GM19023 (cell line): ENCODE measurements at regions not wholly inside any gene's neighbourhood (a gene's known extent, or its start where the extent isn't known, plus 50 kb on each side); places are given as distances from the start of the nearest gene placed in this dataset.
"Not testable (repeated sequence)": the region's sequence is repeated elsewhere in the genome, so short reads cannot be mapped to it uniquely, and the experiment has no call there.

ENCODE experiments used
- ATAC-seq: cut with Tn5 transposase; IDR thresholded peaks from one replicate; pipeline ENCODE4 v1.9.1; 2021; ENCODE audit warnings: mild to moderate bottlenecking, moderate library complexity; ENCODE audit not compliant: unreplicated experiment

DNA sequence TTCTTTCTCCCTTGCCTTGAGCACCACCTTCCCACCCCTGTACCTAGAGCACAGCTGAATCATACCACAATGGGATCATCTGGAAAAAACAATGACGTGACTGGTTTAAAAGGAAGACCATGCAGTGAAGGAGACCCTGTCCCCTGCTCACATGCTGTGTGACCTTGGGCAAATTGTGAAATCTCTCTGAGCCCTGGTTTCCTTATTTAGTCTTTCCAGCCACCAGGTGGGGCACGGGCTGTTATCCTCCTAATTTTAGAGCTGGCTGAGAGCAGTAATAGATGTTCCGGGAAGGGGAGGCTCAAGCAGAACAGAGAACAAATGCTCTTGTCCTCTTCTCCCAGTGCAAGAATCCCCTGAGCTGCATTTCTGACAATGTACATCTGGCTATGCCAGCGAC is 198.3 kb downstream of the RPS24 start:
- ATAC-seq, result no peak

DNA sequence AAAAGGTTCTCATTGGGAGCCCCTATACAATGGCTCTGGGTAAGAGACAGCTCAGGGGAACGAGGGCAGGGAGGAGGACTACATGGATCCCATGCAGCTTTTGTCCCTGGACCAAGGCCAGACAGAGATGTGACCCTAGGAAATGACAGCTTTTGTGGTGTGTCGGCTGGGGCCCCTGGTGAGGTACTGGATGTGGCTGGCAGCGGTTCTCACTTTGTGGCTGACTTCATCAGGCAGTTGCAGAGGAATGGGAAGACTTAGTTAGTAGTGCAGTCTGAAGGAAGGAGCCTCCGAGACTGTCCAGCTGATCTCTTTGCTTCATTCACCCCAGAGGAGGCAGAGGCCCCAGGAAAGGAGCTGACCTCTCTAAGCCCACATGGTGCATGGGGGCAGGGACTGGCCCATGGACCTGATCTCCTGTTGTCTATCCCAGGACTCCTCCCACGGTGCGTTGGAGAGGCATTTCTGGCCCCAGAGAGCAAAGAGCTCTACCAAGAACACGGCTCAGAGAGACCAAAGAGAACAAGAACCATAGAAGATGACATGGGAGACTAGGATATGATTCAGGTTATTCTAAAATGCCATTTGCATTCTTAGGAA is 202.9 kb downstream of the RPS24 start:
- ATAC-seq, result no peak

DNA sequence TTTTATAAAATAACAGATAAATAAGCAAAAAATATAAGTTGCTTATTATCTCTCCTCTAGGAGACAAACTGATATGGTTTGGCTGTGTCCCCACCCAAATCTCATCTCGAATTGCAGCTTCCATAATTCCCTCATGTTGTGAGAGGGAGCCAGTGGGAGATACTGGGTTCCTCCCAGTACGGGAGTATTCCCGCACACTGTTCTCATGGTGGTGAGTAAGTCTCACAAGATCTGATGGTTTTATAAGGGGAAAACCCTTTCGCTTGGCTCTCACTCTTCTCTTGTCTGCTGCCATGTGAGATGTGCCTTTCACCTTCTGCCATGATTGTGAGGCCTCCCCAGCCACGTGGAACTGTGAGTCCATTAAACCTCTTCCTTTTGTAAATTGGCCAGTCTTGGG is 204.3 kb downstream of the RPS24 start:
- ATAC-seq, result not testable (repeated sequence)

DNA sequence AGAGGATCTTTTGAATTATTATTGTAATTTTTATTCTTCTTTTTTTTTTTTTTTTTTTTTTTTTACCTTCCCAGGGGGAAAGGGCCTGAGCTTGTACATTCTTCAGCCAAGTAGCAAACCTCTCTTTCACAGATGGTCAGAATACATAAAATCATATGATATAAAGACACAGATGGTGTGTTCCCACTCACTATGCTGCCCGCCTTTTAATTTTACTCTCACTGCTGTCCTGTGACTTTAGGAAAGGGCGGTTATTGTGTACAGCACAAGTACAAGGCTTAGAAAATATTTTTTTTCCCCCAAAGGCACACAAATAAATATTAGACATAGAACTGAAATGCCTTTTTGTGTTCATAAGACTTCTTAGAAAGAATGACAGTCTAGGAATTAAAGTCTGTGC is 213.6 kb downstream of the RPS24 start:
- ATAC-seq, result no peak

DNA sequence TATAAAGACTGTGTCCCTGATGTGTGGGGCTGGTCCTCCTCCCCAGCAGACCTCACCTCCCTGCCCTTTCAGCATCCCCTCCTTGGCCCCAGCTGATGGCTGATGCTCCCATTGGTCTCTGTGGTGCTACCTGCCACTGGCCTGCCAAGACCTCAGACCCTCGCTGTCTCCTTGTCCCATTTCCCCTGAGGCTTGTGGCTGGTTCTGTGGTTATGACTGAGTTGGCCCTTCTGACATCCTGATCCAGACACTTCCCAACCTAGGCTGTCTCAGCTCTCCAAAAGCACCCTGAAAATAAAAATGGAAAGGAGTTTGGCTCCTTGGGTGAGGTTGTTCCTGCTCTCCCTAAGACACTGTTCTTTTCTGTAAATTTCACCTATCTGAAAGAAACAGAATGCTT is 214.2 kb downstream of the RPS24 start:
- ATAC-seq, result no peak

DNA sequence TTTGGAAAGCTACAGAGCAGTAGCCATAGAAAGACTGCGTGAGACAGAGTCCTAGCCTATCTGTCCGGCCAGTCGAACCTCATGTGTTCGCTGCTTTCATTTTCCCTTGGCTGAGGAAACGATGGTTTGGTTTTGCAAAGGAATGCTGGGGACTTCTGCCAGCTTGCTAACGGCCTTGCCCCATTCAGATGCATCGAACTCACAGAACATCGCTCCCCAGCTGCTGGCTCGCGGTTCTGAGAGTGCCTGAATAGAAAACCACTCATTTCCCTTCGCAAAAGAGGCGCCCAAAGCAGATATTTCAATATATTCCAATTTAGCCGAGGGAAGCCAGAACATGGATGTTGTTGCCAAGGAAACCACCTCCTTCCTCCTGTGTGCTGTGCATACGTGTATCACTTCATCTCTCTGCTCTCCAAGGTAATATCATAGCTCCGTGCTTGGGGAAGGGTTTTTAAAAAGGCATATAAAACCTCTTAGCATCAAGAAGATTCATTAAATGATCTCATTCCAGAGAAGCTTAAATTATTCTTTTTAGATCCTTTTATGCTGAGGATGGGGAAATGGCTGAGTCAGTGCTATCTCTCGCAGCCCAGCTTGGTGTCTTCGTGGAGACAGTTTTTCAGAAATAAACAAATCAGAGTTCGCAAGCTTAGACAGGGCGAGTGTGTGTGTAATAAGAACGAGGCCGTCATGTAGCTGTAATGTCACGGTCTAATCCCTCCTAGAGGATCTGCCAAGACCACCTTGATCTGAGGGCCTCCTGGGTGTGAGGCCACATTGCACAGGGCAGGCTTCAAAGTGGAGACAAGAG is 215.2 kb downstream of the RPS24 start:
- no peak for ATAC-seq

DNA sequence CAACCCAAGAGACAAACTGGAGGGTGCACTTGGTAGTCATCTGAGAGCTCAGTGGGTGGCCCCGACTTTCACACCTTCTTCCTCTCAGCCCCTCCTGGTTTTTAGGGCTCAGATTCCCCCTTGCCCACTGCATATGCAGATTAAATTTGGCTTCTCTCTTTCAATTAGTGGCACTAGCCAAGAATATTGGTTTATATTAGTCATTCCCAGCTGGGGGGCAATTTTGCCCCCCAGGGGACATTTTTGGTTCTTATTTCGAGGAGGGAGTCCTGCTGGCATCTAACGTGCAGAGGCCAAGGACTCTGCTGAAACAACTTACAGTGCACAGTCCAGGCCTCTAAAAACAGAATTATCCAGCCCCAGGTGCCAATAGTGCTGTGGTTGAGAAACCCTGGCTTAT is 216.0 kb downstream of the RPS24 start:
- no peak for ATAC-seq

DNA sequence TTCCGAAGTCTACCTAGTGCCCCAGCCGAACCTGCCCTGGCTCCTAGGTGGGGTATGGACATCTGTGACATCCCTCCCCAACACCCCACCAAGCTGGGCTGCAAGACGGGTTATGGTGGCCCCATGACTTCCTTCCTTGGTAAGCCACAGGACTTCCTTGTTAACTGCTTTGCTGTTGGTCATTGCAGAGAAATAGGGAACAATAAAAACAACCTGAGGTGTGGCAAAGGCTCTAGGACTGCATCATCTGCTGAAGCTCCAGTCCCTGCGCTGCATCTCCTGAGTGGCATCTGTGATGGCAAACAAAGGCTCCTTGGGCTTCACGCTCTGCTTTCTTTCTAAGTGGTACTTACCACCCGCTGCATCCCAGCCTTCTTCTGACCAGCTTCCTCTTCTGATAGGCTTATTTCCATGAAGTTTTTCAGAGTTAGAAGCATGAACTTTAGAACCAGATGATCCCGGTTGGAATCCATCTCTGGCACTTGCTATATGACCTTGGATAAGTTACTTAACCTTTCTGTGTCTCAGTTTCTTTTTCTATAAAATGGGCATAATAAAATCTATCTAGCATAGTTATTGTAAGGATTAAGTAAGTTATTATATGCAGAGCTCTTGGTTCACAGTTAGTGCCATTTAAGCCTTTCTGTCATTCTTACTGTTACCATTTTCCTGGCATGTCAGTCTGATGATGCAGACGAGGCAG is 216.8 kb downstream of the RPS24 start:
- ATAC-seq, result no peak

DNA sequence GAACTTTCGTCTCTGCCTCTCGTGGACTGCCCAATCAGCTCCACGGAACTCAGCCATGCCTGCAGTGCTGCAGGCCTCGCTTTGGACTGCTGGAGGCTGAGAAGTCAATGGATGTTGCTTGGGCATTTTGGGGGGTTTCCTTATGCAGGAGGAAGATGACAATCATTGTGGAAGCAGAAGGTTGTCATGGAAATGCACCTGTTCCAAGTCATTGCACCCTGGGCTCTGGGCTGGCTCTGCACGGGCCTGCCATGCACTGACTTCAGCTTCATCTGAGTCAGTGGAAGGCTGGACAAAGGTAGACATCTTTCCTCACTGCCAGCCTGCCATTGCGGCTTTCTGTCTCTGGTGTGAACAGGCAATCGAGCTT is 217.3 kb downstream of the RPS24 start:
- ATAC-seq, result no peak

DNA sequence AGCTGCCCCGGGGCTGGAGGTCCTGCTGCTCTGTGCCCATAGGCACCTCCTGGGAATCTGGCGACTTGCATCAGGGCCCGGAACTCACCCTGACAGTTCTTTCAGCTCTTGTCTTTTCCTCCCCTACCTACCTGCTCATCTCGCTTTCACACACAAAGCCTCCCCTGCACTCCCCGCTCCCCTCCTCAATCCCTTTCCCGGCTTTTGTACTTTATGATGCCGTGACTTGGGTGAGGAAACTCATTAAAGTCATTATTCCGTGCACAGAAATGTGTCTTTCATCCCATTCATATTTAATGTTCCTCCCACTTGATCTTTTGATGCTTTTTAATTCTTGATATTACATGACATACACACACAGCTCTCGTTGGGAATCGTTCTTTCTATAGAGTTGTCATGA is 218.6 kb downstream of the RPS24 start:
- ATAC-seq, result no peak

DNA sequence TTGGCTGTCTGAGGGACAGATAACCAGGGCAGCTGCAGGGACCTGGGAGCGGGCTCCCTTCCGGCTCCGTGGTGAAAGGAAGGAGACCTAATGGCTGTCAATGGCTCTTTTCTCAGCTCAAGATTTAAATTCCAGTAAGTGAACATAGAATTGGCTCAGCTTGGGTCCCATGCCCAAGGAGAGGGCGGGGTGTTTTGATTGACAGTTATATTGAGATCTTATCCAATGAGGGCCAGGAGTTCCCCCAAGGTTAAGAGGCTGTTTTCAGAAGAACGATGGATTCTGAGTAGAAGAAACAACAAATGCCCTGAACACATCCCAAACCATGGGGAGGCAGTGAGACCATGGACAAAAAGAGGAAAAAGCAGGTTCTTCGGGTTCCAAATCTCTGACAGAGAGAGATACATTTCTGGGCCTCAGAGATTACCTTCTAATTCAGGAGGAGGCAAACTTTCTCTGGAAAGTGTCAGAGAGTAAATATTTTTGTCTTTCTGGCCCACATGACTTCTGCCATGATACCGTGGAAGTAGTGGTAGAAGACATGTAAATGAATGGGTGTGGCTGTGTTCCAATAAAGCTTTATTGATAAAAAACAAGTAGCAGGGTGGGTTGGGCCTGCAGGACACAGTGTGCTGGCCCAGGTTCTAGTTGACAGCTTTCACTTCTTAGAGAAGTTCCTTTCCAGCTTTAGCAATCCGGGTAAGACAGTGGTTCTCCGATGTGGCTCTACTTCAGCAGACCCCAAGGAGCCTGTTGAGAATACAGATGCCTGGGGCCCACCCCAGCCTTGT is 219.6 kb downstream of the RPS24 start:
- ATAC-seq, result no peak

DNA sequence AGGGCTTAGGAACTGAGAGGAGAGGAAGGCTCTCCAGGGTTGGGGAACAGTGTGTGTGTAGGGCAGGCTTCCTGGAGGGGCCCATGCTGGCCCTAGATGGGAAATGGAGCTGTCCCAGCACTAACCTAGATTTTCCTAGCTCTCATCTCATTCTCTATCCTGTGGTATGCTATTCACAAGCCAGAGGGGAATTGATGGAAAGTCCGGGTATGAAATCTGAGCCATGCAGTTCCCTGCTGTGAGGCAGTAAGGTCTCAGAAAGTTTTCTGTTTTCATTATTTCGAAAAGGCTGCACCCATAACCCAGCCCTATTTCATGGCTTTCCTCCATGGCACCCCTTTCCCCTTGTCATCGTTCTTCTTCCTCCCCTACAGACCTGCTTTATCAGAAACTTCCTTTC is 220.3 kb downstream of the RPS24 start:
- no peak for ATAC-seq

DNA sequence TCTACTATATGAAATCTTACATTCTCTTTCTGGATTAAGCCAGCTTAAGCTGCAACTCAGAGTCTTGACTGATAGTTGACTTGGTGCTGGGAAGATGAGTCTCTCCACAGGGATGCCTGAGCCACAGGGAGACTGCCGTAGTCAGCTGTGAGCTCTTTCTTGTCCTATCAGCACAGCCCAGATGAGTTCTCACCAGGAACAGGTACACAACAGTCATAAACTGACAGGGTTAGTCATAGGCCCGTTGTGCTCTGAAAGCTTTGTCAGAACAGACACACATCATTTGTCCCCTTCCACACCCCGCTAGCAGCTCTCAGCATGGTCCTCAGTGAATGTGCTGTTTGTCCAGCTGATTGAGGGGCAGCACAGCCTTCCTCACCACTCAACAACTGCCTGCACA is 221.6 kb downstream of the RPS24 start:
- no peak for ATAC-seq

DNA sequence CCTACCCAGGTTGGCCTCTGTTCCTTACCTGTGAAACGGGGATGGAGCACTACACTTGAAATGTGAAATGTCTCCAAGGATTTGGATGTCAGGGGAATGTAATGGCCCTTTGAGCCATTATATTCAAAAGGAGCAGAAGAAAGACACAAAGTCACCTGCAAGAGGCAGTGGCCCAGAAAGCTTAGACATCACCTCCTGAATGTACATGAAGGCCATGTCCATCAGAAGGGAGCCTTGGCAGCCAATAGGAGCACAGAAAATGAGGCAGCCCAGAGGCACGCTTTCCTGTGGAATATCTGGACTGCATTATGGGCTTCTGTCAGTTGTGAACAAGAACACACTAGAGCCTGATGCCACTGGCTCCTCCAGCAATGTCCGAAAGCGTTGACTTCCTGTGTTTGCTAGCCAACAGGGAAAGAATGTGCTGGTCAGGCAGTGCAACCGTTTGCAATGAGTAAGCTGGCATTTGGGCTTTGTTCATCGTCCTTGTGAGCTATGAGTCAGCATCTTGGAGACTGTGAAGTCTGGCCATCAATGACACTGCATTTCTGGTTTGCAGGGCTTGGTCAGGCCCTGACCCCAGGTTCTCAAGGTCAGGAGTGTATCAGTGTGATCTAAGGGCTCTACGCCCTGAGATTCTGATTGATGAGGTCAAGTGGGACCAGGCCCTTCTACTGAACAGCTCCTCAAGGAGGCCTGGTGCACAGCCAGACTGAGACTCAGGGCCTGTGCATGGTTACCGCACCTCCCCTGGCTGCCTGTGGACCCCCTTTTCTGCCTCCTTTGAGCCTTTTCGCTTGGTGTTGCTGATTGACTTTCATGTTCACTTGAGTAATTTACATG is 222.4 kb downstream of the RPS24 start:
- no peak for ATAC-seq

DNA sequence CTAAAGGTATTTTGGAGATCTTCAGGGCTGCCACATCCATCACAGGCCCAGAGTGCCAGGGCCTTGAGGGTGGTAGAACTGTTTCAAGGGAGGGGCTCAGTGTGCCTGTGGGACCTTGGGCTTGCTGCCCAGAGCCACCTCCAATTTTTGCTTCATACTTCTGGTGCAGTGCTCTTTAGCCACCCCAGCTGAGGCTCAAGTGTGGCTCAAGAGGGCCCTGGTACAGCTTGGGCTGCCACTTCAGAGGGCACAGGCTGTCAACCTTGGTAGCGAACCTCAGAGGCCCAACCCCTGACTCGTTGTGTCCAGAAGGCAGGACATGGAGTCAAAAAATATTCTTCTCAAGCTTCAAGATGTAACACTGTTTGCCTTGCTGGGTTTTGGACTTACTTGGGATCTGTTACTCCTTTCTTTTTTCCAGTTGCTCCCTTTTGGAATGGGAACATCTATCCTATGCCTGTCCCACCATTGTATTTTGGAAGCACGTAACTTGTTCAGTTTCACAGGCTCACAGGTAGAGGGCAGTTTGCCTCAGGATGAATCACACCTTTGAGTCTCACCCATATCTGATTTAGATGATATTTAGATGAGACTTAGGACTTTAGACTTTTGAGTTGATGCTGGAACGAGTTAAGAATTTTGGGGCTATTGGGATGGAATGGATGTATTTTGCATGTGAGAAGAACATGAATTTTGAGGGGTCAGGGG is 224.8 kb downstream of the RPS24 start:
- no peak for ATAC-seq

DNA sequence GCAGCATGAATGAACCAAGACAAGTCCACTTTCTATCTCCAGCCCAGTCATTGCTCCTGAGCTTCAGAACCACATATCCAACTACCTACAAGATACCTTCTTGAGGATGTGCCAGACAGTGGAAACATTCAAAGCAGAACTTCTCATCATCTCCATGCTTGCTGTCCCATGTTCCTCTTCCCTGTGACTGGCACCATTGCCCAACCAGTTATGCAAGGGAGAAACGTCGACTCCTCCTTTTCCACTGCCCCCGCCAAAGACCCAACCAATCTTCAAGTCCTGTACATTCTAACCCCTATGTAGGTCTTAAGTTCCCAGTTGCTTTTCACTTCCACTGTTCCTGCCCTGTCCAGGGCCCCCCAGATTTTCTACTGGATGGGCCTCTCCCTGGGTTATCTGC is 225.7 kb downstream of the RPS24 start:
- no peak for ATAC-seq

DNA sequence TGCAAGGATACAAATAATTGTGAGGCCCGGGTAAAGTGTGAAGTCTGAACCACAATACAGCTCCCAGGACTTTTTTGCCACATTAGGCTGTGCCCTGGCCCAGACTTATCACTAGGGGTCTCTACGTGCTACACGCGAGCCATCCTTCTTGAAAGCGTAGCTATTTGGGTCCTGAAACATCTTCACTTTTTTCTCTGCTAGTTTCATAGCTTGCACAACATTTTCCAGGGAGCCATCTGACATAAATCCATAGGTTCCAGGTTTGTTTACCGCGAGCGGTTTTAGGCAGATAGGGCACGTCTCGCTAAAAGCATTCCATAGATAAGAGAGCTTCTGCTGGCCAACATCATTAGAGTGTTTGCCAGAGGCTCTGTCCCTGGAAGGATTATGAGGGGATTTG is 226.5 kb downstream of the RPS24 start:
- no peak for ATAC-seq

DNA sequence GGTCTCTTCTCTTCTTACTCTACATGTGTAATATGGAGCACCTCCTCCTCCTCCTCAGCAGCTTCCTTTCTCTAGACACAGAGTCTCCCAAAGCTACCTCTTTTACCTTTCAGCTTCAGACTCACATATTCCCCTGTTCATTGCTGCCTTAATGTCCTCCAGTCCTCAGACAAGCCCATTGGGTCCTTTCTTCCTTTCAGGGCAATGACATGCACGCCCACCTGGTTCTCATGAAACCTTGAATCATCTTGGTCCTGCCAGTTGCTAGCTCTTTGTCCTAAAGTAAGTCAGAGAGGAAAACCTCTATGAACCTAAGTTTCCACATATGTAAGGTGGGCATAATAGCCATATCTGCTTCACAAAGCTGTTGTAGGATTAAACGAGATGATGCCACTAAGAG is 227.0 kb downstream of the RPS24 start:
- ATAC-seq, result no peak

DNA sequence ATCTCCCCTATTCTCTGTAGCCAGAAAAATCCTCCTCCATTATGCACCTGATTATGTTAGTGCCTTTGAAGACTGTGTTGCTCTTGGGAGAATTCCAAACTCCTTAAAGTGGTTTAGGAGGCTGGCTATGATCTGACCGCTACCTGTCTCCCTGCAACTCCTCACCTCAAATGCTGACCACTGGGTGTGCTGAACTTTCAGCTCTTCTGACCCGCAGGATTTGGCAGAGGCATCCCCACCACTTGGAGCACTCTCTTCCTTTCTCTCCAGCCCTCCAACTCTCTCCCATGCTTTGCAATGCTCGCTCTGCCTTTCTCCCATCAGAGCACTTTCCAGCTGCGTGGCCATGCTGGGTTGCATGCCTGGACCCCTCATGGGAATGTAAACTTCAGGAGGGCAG is 227.6 kb downstream of the RPS24 start:
- no peak for ATAC-seq

DNA sequence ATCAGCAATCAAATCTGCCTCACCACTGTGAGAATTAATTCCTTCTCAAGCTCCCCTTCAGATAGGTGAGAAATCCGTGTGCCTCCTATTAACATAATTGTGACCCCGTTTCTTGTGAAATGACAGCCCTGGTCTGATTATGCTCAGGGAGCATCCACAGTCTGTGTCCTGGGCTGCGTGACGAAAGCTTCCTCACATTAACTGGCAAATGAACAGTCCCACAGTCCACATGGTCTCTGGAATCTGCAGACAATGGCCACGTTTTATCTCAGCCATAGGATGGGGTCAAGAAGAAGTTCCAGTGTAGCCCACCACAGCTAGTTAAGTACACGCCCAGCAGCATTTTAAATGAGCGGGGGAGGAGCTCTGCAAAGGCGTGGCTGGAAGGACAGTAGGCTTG is 229.2 kb downstream of the RPS24 start:
- no peak for ATAC-seq
